PC-3 (cell line): ENCODE measurements at regions not wholly inside any gene's neighbourhood (a gene's known extent, or its start where the extent isn't known, plus 50 kb on each side); places are given as distances from the start of the nearest gene placed in this dataset.
"Not testable (repeated sequence)": the region's sequence is repeated elsewhere in the genome, so short reads cannot be mapped to it uniquely, and the experiment has no call there.

ENCODE experiments used
- ATAC-seq: fragments of 200-7000 bp; cut with Tn5 transposase; 2 replicates; pipeline ENCODE4 v1.9.1; 2020; ENCODE audit warnings: mild to moderate bottlenecking, moderate library complexity
- BruUV-seq: library from RNA; stranded (reverse); fragments of 400-500 nt; replicated peaks from 2 replicates; lab custom pipeline; 2021; lab: Mats Ljungman, UMichigan
- CTCF ChIA-PET: fragments of 300-600 bp; sonication (Branson Sonifier 250); formaldehyde crosslinking; loops from one replicate; lab custom pipeline; 2022; ENCODE audit warnings: antibody characterized with exemption; lab: Charles Lee
- POLR2A ChIA-PET: fragments of 300-600 bp; sonication (Branson Sonifier 250); formaldehyde crosslinking; loops from one replicate; lab custom pipeline; 2022; ENCODE audit warnings: antibody characterized with exemption; ENCODE audit not compliant: unreplicated experiment; lab: Charles Lee
- DNase-seq: peaks from one replicate; pipeline ENCODE4 v3.0.0-alpha.2; 2015
- H2AFZ ChIP-seq: fragments of 300-600 bp; sonication (generic); 2 replicates; pipeline ENCODE4 v1.6.0; 2016; ENCODE audit warnings: antibody characterized with exemption, low read length
- H3F3A ChIP-seq: fragments of 300-600 bp; sonication (generic); one replicate; pipeline ENCODE4 v1.6.0; 2017; ENCODE audit warnings: antibody characterized with exemption, low read length, control low read depth, mild to moderate bottlenecking; ENCODE audit not compliant: unreplicated experiment
- H3K27ac ChIP-seq: fragments of 300-600 bp; sonication (generic); 2 replicates; pipeline ENCODE4 v1.5.1; 2016; ENCODE audit warnings: mild to moderate bottlenecking, low read length
- H3K27me3 ChIP-seq: fragments of 300-600 bp; sonication (generic); 2 replicates; pipeline ENCODE4 v1.6.1; 2016; ENCODE audit warnings: low read length, mixed read lengths
- H3K36me3 ChIP-seq: fragments of 300-600 bp; sonication (generic); 2 replicates; pipeline ENCODE4 v1.6.1; 2016; ENCODE audit warnings: low read depth, mixed run types, low read length, mixed read lengths
- H3K4me1 ChIP-seq: fragments of 300-600 bp; sonication (generic); 2 replicates; pipeline ENCODE4 v1.5.1; 2016; ENCODE audit warnings: low read length; ENCODE audit not compliant: insufficient read depth
- H3K4me2 ChIP-seq: fragments of 300-600 bp; sonication (generic); 2 replicates; pipeline ENCODE4 v1.6.0; 2016; ENCODE audit warnings: low read length
- H3K4me3 ChIP-seq: fragments of 300-600 bp; sonication (generic); 2 replicates; pipeline ENCODE4 v1.5.1; 2016; ENCODE audit warnings: mild to moderate bottlenecking, low read length, mixed read lengths
- H3K79me2 ChIP-seq: fragments of 300-600 bp; sonication (generic); 2 replicates; pipeline ENCODE4 v1.6.1; 2017; ENCODE audit warnings: low read length, mixed read lengths
- H3K9ac ChIP-seq: fragments of 300-600 bp; sonication (generic); 2 replicates; pipeline ENCODE4 v1.6.0; 2016; ENCODE audit warnings: mild to moderate bottlenecking, low read length
- H3K9me2 ChIP-seq: fragments of 300-600 bp; sonication (generic); replicated peaks from 2 replicates; pipeline ENCODE4 v1.6.1; 2016; ENCODE audit warnings: mixed run types, low read length, mixed read lengths
- H3K9me3 ChIP-seq: fragments of 300-600 bp; sonication (generic); 2 replicates; pipeline ENCODE4 v1.6.1; 2016; ENCODE audit warnings: low read length, mixed read lengths
- H4K20me1 ChIP-seq: fragments of 300-600 bp; sonication (generic); 2 replicates; pipeline ENCODE4 v1.6.1; 2016; ENCODE audit warnings: low read length, mixed read lengths
- EZH2 ChIP-seq: fragments of 300-600 bp; sonication (generic); IDR thresholded peaks from one replicate; pipeline ENCODE4 v1.6.1; 2017; ENCODE audit warnings: antibody characterized with exemption, mild to moderate bottlenecking, low read length; ENCODE audit not compliant: unreplicated experiment
- EZH2phosphoT487 ChIP-seq: fragments of 300-600 bp; sonication (generic); IDR thresholded peaks from 2 replicates; pipeline ENCODE4 v1.6.1; 2018; ENCODE audit warnings: mild to moderate bottlenecking, antibody characterized with exemption, low read length, borderline replicate concordance
- intact Hi-C: fragments of 100-400 bp; cut with micrococcal nuclease; formaldehyde crosslinking; loops from 2 replicates; pipeline ENCODE4 v1.9.0; 2023
- TF ChIP-seq, protein P1 (sequence below): fragments of 300-600 bp; sonication (generic); conservative IDR thresholded peaks from 2 replicates; pipeline ENCODE4 v1.5.1; 2017; ENCODE audit warnings: antibody characterized with exemption, low read depth, mild to moderate bottlenecking, low read length

DNA sequence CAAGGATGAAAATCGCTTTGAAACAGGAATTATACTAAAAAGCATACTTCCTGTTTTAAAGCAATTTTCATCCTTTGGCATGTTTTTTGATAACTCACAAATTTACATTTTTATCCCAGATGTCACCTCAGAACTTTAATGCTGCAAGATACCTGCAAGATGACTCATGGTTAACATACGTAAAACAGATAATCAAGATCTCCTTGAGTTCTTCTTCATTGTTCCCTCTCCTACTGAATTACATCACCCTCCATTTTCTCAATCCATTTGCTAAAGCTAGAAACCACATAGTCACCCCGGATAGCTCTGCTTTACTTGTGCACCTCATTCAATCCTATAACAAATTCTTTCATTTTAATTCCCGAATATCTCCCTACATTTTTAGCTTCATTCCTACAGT is 1114.2 kb downstream of the PLA2G4A start:
- BruUV-seq, result no TSS peak
- no peaks in the 10 kb centered on the region for H3K9me2 ChIP-seq
- H3K4me2 ChIP-seq, result no peak overlapping the region
- H3K9me3 ChIP-seq, result no peaks in the 10 kb centered on the region
- H2AFZ ChIP-seq, result no peak overlapping the region
- intact Hi-C loops, result no loop called here
- no peak overlapping the region for H3K9ac ChIP-seq
- ATAC-seq (no peak), DNase-seq (peak; percentile 5)
- POLR2A ChIA-PET, result no interaction called here
- H3K4me1 ChIP-seq, result no peaks in the 10 kb centered on the region
- no peaks in the 10 kb centered on the region for H3K79me2 ChIP-seq
- H3K27ac ChIP-seq, result no peak overlapping the region
- no peaks in the 10 kb centered on the region for H3K27me3 ChIP-seq
- no peaks in the 10 kb centered on the region for H3K36me3 ChIP-seq
- no peaks in the 10 kb centered on the region for H3F3A ChIP-seq
- CTCF ChIA-PET, result no interaction called here
- H4K20me1 ChIP-seq, result no peaks in the 10 kb centered on the region
- no peak for TF ChIP-seq EZH2
- TF ChIP-seq EZH2phosphoT487, result no peak
- TF ChIP-seq, protein P1, sequence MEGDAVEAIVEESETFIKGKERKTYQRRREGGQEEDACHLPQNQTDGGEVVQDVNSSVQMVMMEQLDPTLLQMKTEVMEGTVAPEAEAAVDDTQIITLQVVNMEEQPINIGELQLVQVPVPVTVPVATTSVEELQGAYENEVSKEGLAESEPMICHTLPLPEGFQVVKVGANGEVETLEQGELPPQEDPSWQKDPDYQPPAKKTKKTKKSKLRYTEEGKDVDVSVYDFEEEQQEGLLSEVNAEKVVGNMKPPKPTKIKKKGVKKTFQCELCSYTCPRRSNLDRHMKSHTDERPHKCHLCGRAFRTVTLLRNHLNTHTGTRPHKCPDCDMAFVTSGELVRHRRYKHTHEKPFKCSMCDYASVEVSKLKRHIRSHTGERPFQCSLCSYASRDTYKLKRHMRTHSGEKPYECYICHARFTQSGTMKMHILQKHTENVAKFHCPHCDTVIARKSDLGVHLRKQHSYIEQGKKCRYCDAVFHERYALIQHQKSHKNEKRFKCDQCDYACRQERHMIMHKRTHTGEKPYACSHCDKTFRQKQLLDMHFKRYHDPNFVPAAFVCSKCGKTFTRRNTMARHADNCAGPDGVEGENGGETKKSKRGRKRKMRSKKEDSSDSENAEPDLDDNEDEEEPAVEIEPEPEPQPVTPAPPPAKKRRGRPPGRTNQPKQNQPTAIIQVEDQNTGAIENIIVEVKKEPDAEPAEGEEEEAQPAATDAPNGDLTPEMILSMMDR, result no peak
- H3K4me3 ChIP-seq, result no peak overlapping the region

DNA sequence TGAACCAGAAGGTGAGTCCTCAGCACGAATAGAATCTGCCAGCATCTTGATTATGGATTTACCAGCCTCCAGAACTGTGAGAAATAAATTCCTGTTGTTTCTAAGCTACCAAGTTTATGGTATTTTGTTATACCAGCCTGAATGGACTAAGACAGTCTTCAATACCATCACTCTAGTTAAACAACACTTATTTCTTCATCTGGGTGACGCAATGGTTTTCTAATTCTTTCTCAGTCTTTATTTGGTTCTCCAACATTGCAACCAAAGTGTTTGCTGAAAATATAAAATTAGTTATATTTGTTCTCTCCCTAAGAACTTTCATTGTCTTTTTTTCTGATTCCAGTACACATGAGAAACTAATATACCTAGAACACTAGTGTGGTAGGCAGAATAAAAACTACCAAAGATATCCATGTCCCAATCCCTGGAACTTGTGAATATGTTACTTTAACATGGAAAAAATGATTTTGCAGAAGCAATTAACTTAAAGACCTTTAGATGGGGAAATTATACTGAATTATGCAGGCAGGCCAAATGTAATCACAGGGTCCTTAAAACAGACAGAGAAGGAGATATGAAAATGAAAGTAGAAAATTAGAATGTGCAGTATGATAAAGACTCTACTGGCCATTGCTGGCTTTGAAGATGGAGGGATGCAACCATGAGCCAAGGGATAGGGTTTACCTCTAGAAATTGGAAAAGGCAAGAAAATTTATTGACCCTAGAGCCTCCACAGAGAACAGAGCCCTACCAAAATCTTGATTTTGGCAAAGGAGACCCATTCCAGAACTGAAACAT is 1115.1 kb downstream of the PLA2G4A start:
- ChIA-PET POLR2A (interaction anchor here (0.7 kb wide), 1 partner anchor 925 kb away, joined by 5 read pairs; no protein-coding TSS in a partner anchor), CTCF (no interaction called here)
- no peak for TF ChIP-seq EZH2
- no peak for TF ChIP-seq EZH2phosphoT487
- TF ChIP-seq, protein P1, result no peak
- Histone ChIP-seq H3K9ac (no peak overlapping the region), H3F3A (no peaks in the 10 kb centered on the region), H3K4me2 (no peak overlapping the region), H3K27ac (no peak overlapping the region), H3K4me3 (no peak overlapping the region), H3K9me3 (no peaks in the 10 kb centered on the region), H2AFZ (no peak overlapping the region), H3K9me2 (no peaks in the 10 kb centered on the region), H4K20me1 (no peaks in the 10 kb centered on the region), H3K36me3 (no peaks in the 10 kb centered on the region), H3K27me3 (no peaks in the 10 kb centered on the region), H3K79me2 (no peaks in the 10 kb centered on the region), H3K4me1 (no peaks in the 10 kb centered on the region)
- ATAC-seq (no peak), DNase-seq (no peak)
- intact Hi-C loops, result no loop called here
- no TSS peak for BruUV-seq

GRCh38 chr1:187946661-187947060 is 1117.9 kb downstream of the PLA2G4A start:
- BruUV-seq, ATAC-seq, DNase-seq, H3K79me2 ChIP-seq, intact Hi-C loops, CTCF ChIA-PET, H3K4me1 ChIP-seq, H3K4me3 ChIP-seq, H3K27ac ChIP-seq, H3K36me3 ChIP-seq, POLR2A ChIA-PET, H3K4me2 ChIP-seq, H2AFZ ChIP-seq, H3F3A ChIP-seq, H3K9ac ChIP-seq, H4K20me1 ChIP-seq, H3K9me2 ChIP-seq, H3K27me3 ChIP-seq, H3K9me3 ChIP-seq: not testable (repeated sequence)
